ENCODE measurements at regions not wholly inside any gene's neighbourhood (a gene's known extent, or its start where the extent isn't known, plus 50 kb on each side); places are given as distances from the start of the nearest gene placed in this dataset.

GRCh38 chr11:70026012-70026411 is 52.1 kb upstream of the ANO1 start:
- Histone ChIP-seq H3K36me3 (ENCODE audit: insufficient read depth, low read length) (no peaks in the 10 kb centered on the region), H3K4me2 (ENCODE audit: low read length) (no peak overlapping the region), H3K9me3 (ENCODE audit: insufficient read depth, low read depth, low read length) (no peaks in the 10 kb centered on the region), H4K20me1 (ENCODE audit: insufficient read depth, low read length) (no peaks in the 10 kb centered on the region), H3K4me1 (ENCODE audit: insufficient read depth, low read length) (no peaks in the 10 kb centered on the region), H3K27me3 (ENCODE audit: insufficient read depth, low read length) (no peaks in the 10 kb centered on the region), H3K9ac (ENCODE audit: low read length) (no peak overlapping the region), H3K79me2 (ENCODE audit: insufficient read depth, low read length) (no peaks in the 10 kb centered on the region), H2AFZ (ENCODE audit: low read depth, low read length) (no peak overlapping the region), H3K27ac (ENCODE audit: low read depth, low read length) (no peak overlapping the region), H3K4me3 (ENCODE audit: insufficient read depth, low read depth, low read length) (no peak overlapping the region)
- Mint-ChIP-seq H3K36me3 (ENCODE audit: low read depth, unreplicated experiment) (no peaks in the 10 kb centered on the region), H3K9me3 (ENCODE audit: unreplicated experiment) (no peaks in the 10 kb centered on the region), H3K4me3 (ENCODE audit: unreplicated experiment) (no peak overlapping the region), H3K4me1 (ENCODE audit: low read depth, unreplicated experiment) (peaks cover 4% of the 10 kb centered on the region), H3K27ac (ENCODE audit: unreplicated experiment) (no peak overlapping the region), H3K27me3 (ENCODE audit: low read depth, unreplicated experiment) (peaks cover 26% of the 10 kb centered on the region)
- no peak for TF ChIP-seq EZH2 (IDR thresholded peaks at IDR 0.05; ENCODE audit: insufficient read depth, low read length)
- TF ChIP-seq, protein P1, sequence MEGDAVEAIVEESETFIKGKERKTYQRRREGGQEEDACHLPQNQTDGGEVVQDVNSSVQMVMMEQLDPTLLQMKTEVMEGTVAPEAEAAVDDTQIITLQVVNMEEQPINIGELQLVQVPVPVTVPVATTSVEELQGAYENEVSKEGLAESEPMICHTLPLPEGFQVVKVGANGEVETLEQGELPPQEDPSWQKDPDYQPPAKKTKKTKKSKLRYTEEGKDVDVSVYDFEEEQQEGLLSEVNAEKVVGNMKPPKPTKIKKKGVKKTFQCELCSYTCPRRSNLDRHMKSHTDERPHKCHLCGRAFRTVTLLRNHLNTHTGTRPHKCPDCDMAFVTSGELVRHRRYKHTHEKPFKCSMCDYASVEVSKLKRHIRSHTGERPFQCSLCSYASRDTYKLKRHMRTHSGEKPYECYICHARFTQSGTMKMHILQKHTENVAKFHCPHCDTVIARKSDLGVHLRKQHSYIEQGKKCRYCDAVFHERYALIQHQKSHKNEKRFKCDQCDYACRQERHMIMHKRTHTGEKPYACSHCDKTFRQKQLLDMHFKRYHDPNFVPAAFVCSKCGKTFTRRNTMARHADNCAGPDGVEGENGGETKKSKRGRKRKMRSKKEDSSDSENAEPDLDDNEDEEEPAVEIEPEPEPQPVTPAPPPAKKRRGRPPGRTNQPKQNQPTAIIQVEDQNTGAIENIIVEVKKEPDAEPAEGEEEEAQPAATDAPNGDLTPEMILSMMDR (IDR thresholded peaks at IDR 0.05; ENCODE audit: insufficient read depth, low read depth, low read length), result no peak
- FAIRE-seq (peak; percentile 32), DNase-seq (ENCODE audit: low read depth) (no peak)

- Mint-ChIP-seq H3K27ac (ENCODE audit: unreplicated experiment) (no peak overlapping the region), H3K4me1 (ENCODE audit: low read depth, unreplicated experiment) (peaks cover 4% of the 10 kb centered on the region), H3K9me3 (ENCODE audit: unreplicated experiment) (no peaks in the 10 kb centered on the region), H3K4me3 (ENCODE audit: unreplicated experiment) (no peak overlapping the region), H3K27me3 (ENCODE audit: low read depth, unreplicated experiment) (peaks cover 27% of the 10 kb centered on the region), H3K36me3 (ENCODE audit: low read depth, unreplicated experiment) (no peaks in the 10 kb centered on the region)
- Histone ChIP-seq H3K27ac (ENCODE audit: low read depth, low read length) (no peak overlapping the region), H3K4me1 (ENCODE audit: insufficient read depth, low read length) (no peaks in the 10 kb centered on the region), H3K36me3 (ENCODE audit: insufficient read depth, low read length) (no peaks in the 10 kb centered on the region), H3K79me2 (ENCODE audit: insufficient read depth, low read length) (no peaks in the 10 kb centered on the region), H3K9ac (ENCODE audit: low read length) (no peak overlapping the region), H4K20me1 (ENCODE audit: insufficient read depth, low read length) (no peaks in the 10 kb centered on the region), H3K4me2 (ENCODE audit: low read length) (no peak overlapping the region), H3K9me3 (ENCODE audit: insufficient read depth, low read depth, low read length) (no peaks in the 10 kb centered on the region), H2AFZ (ENCODE audit: low read depth, low read length) (no peak overlapping the region), H3K4me3 (ENCODE audit: insufficient read depth, low read depth, low read length) (no peak overlapping the region), H3K27me3 (ENCODE audit: insufficient read depth, low read length) (no peaks in the 10 kb centered on the region)
- FAIRE-seq (no peak), DNase-seq (ENCODE audit: low read depth) (no peak)
- no peak for TF ChIP-seq EZH2 (IDR thresholded peaks at IDR 0.05; ENCODE audit: insufficient read depth, low read length)
- TF ChIP-seq, protein P1 (IDR thresholded peaks at IDR 0.05; ENCODE audit: insufficient read depth, low read depth, low read length), result no peak
Measured at GRCh38 chr11:70026726-70027125, 51.4 kb upstream of the ANO1 start.

- Mint-ChIP-seq H3K27ac (ENCODE audit: unreplicated experiment) (no peak overlapping the region), H3K9me3 (ENCODE audit: unreplicated experiment) (no peaks in the 10 kb centered on the region), H3K36me3 (ENCODE audit: low read depth, unreplicated experiment) (no peaks in the 10 kb centered on the region), H3K27me3 (ENCODE audit: low read depth, unreplicated experiment) (peaks cover 33% of the 10 kb centered on the region), H3K4me1 (ENCODE audit: low read depth, unreplicated experiment) (peaks cover 4% of the 10 kb centered on the region), H3K4me3 (ENCODE audit: unreplicated experiment) (no peak overlapping the region)
- H3K9ac ChIP-seq (ENCODE audit: low read length), result no peak overlapping the region
- H3K4me3 ChIP-seq (ENCODE audit: insufficient read depth, low read depth, low read length), result no peak overlapping the region
- no peak for FAIRE-seq
- no peak for DNase-seq (ENCODE audit: low read depth)
- no peaks in the 10 kb centered on the region for H3K36me3 ChIP-seq (ENCODE audit: insufficient read depth, low read length)
- no peaks in the 10 kb centered on the region for H3K79me2 ChIP-seq (ENCODE audit: insufficient read depth, low read length)
- H3K4me2 ChIP-seq (ENCODE audit: low read length), result no peak overlapping the region
- no peaks in the 10 kb centered on the region for H4K20me1 ChIP-seq (ENCODE audit: insufficient read depth, low read length)
- TF ChIP-seq EZH2 (IDR thresholded peaks at IDR 0.05; ENCODE audit: insufficient read depth, low read length), result no peak
- H3K27me3 ChIP-seq (ENCODE audit: insufficient read depth, low read length), result no peaks in the 10 kb centered on the region
- H2AFZ ChIP-seq (ENCODE audit: low read depth, low read length), result no peak overlapping the region
- H3K4me1 ChIP-seq (ENCODE audit: insufficient read depth, low read length), result no peaks in the 10 kb centered on the region
- H3K27ac ChIP-seq (ENCODE audit: low read depth, low read length), result no peak overlapping the region
- H3K9me3 ChIP-seq (ENCODE audit: insufficient read depth, low read depth, low read length), result no peaks in the 10 kb centered on the region
Measured at GRCh38 chr11:70027451-70027850, 50.7 kb upstream of the ANO1 start.
